ENCODE measurements at regions not wholly inside any gene's neighbourhood (a gene's known extent, or its start where the extent isn't known, plus 50 kb on each side); places are given as distances from the start of the nearest gene placed in this dataset.
"Not testable (repeated sequence)": the region's sequence is repeated elsewhere in the genome, so short reads cannot be mapped to it uniquely, and the experiment has no call there.

- DNase-seq, result not testable (repeated sequence)
These were observed 102.6 kb upstream of the OTOS start for GRCh38 chr2:240243049-240243448.

- DNase-seq, result no peak
These were observed 104.1 kb upstream of the OTOS start for GRCh38 chr2:240244543-240244942.

- no peak for DNase-seq
These were observed 104.7 kb upstream of the OTOS start for GRCh38 chr2:240245184-240245583.

- DNase-seq, result no peak
These were observed 105.2 kb upstream of the OTOS start for GRCh38 chr2:240245706-240246105.

- DNase-seq, result no peak
These were observed 105.8 kb upstream of the OTOS start for GRCh38 chr2:240246173-240246820.

- no peak for DNase-seq
These were observed 106.9 kb upstream of the OTOS start for GRCh38 chr2:240247241-240247867.

- no peak for DNase-seq
These were observed 107.6 kb upstream of the OTOS start for GRCh38 chr2:240247868-240248720.

GRCh38 chr2:240248721-240249422, 108.4 kb upstream of the OTOS start:
- DNase-seq, result no peak

GRCh38 chr2:240249423-240250149, 109.1 kb upstream of the OTOS start:
- no peak for DNase-seq

- DNase-seq, result no peak
These were observed 109.9 kb upstream of the OTOS start for GRCh38 chr2:240250150-240250984.

GRCh38 chr2:240250985-240251847, 110.8 kb upstream of the OTOS start:
- no peak for DNase-seq

GRCh38 chr2:240251848-240252190, 111.4 kb upstream of the OTOS start:
- DNase-seq, result no peak

GRCh38 chr2:240252191-240252871, 111.9 kb upstream of the OTOS start:
- DNase-seq, result no peak

GRCh38 chr2:240252872-240253511, 112.5 kb upstream of the OTOS start:
- no peak for DNase-seq

GRCh38 chr2:240253583-240254145, 113.2 kb upstream of the OTOS start:
- no peak for DNase-seq

GRCh38 chr2:240254337-240255164, 114.1 kb upstream of the OTOS start:
- DNase-seq, result no peak

GRCh38 chr2:240255165-240255491, 114.7 kb upstream of the OTOS start:
- no peak for DNase-seq
